NCI-H345 treated with DMSO at 0.1 percent for 48 hours (cell line): ENCODE measurements at regions not wholly inside any gene's neighbourhood (a gene's known extent, or its start where the extent isn't known, plus 50 kb on each side); places are given as distances from the start of the nearest gene placed in this dataset.

Experiments
- DNase-seq: peaks from one replicate; lab custom pipeline; 2025; ENCODE audit not compliant: unreplicated experiment; lab: John Stamatoyannopoulos, UW

- DNase-seq: no peak
Measured at GRCh38 chr2:55973673-55974072, 50.1 kb upstream of the EFEMP1 start.

DNA sequence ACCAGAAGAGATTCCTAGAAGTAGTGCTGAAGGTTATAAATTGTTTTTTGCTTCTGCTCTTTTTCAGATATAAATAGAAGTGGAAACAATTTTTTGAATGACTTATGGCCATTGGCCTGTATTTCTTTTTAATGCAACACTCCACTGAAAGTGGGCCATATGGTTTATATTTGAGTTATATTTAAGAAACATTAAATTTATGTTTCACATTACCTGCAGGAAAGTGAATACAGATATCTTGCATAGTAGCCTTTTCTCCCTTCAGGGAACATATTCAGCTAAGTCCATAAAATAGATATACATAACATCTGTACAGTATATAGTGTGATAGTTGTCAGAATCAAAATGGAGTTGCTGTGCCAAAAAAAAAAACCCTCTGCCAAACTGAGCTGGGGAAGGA, 53.1 kb upstream of the EFEMP1 start:
- no peak for DNase-seq

GRCh38 chr2:55985406-55985805, 61.8 kb upstream of the EFEMP1 start:
- no peak for DNase-seq

DNA sequence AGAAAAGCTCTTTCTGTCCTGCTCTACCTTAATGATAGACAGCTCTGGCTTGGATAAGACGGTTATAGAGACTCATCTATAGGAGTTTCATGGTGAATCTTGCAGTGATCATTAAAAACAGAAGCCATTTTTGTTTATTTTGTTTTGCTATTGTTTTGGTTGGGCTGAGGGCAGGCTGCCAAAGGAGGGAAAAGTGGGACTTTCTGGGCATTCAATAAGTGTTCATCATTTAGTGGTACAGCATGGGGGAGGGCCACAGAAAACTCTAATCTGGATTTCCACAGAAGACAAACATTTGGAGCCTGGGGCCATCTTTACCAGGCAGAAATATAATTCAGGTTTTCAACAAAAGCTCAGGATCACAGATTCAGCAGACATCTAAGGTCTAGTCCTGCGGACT, 62.4 kb upstream of the EFEMP1 start:
- DNase-seq: no peak

DNA sequence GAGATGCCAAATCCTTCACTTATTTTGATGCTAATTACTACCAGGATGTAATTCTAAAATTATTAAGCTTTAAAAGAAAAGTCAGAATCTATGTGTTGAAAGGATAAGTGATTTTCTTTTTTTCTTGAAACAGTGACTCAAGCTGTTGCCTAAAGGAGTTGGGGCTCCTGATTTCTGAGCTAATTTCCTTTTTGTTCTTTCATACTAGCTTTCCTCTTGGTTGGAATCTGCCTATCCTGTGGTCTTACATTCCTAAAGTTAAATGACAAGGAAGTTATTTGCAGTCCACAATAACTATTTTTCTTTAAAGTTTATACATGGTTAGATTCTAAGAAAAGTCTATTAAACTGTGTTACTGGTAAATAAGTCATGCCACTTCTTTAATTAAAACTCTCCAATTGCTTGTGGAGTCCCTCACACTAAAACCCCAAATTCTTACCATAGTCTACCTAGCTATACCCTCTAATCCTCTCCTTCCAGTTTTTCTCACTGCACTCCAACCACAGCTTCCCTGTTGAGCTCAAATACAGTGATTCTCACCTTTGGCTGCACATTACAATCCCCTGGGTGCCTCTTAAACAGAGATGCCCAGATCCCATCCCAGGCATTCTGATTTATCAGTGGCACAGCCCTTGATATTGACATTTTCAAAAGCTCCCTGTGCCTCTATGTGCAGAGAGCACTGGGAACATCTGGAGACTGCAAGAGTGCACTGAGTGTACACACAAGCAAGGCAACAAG, 63.3 kb upstream of the EFEMP1 start:
- DNase-seq: no peak

DNA sequence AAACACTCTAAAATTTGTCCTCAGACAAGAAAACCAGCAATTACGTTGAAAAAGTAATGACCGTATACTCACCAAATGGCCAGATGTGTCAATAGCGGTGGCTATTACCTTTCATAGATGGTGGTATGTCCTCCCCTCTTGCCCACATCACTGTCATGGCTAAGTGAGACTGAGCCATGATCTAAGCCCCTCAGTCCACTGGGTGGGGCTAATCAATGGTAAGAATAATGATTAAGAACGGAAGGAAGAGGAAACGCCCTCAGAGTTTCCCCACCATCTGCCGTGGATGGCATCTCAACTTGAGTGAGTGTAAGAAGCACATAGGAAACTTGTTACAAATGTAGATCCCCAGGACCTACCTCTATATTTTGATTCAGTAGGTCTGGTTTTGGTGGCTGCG, 65.8 kb upstream of the EFEMP1 start:
- no peak for DNase-seq

- DNase-seq: no peak
Measured at GRCh38 chr2:55992455-55992854, 68.9 kb upstream of the EFEMP1 start.

DNA sequence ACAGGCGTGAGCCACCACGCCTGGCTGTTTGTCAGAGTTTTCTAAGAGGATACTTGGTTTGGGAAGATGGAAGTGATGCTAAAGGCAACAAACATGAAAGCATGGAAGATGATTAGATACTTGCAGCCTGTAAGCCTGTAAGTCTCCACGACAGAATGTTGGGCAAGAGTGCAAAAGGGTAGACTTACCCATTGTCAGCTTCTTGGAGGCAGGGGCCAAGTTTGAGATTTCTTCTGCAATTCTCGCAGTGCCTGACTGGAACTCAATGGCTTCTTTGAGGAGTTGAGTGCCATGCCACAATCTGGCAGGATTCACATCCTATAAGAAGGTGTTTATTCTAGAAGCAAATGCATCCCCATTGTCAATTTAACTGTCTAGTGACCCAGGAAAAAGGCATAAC, 70.1 kb upstream of the EFEMP1 start:
- DNase-seq: no peak

DNA sequence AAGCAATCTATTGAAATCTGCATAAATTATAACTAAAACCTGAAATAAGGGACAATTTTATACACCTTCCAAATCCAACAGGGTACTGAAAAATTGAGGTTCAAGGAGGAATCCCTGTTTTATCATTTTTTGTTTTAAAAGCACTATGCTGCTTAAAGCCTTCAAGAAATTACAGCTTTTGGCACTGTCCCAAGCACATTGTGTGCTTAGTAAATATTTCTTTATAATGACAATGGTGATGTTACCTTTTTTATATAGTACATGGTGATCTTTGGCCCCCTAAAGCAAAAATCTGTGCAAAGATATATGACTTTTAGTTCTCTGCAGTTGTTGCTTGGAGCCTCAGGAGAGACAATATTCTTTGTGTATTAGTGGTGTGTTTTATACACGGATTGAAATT, 71.6 kb upstream of the EFEMP1 start:
- no peak for DNase-seq

GRCh38 chr2:55995902-55996301, 72.3 kb upstream of the EFEMP1 start:
- no peak for DNase-seq

DNA sequence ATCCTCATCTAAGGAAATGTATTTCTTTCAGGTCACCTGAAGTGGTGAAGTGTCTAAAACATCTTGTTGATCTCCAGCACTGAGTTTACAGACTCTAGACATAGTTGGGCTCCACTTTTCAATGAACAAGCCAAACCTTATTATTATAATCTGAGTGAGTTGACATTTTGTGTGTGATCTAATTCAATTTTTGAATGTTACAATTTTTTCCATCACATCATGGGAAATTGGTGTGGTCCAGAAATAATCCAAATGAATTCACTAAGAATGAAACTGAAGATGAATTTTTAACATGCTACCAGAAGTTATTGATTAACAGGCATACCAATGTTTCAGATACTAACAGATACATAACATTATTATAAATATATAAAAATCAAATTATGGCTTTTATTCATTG, 75.6 kb upstream of the EFEMP1 start:
- DNase-seq: no peak

DNA sequence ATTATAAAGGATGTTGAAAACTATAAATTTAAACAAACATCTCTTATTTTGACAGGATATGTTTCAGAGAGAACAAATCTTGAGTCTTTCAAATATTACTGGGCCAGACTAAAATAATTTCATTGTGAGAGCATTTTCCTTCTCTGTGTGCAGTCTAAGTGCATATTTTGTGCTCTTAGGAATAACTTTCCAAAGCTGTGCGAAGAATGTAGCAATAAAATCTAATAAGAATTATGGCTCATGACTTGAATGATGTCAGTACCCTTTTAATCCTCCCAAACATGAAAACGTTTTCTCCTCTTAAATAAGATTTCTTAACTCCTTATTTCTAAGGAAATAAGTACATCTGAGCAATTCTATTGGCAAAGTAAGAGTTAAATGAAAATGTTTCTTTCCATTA, 76.2 kb upstream of the EFEMP1 start:
- DNase-seq: no peak

DNA sequence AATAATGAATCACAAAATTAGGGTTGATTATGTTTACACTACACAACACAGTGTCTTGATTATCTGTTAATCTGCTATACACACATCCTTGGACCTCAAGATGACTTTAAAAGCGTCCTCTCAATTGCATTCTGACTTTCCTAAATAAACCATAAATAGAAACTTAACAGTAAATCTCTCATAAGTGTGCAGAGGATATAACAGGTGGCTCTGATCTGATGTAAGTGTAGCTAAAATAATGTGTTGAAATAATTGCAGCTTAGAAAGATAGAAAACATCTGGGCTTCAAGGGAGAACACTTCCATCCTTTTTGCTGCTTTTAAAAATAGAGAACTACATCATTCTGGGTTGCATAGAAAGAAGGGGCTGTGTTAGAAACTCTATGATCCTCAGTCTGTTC, 78.4 kb upstream of the EFEMP1 start:
- no peak for DNase-seq

DNA sequence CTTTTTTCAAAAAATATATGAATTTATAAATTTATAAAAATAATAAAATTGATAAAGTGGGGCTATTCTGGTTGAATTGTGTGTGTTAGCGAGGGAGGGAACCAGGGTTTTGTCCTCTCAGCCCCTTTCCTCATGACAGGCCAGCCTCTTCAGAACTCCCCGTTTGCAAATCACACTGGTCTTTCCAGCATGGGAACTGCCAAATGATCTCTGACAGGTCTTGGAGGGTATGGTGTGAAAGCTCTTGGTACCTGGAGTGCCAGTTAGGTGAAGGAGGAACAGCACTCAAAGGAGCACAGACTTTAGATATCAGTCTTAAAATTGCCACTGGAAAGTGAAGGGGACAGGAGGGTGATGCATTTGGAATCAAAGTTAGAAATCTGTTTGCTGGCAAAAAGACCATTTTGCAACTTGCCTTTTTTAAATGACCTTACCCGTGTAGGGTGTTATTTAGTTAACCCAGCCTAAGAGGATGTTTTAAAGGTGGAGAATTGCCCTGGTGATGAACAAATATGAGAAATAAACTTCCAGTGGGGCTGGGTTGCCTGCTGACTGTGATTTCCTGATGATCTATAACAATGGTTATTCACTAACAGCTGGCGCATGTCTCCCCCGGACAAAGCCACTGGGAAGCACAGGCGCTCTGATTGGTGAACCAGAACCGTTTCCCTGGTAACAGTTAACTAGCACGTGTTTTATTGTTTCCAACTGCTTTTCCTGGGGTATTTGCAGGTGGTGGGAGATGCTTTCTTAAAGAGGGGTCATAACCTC, 85.3 kb upstream of the EFEMP1 start:
- DNase-seq: peak; percentile 88

DNA sequence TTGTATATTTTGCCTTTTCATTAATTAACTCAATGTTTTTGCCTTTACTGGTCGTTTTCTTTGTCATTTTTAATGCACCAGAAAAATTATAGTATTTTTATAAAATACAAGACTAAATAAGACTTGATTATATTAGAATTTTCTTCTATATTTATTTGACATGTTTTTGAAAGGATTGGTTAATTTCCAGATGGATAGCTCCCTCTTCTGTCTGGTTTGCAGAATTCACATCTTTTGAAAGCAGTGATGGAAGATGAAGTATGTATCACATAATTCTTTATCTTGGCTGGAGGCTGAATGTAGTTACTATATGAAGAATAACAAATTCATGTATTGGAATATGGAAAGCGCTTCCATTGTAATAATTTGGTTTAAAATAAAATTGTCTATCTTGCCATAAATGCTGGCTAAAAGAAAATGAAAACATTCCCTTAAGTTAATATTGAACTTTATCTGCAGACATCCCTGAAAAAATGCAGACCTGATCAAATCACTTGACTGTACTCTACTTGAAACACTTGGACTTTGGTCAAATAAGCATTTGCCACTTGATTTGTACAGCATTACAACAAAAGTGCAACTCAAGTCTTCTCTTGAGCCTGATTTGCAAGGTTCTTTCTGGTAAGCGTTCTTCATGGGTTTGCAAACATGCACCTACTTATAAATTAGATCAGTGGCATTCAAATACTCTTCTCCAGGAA, 86.3 kb upstream of the EFEMP1 start:
- DNase-seq: peak; percentile 47

DNA sequence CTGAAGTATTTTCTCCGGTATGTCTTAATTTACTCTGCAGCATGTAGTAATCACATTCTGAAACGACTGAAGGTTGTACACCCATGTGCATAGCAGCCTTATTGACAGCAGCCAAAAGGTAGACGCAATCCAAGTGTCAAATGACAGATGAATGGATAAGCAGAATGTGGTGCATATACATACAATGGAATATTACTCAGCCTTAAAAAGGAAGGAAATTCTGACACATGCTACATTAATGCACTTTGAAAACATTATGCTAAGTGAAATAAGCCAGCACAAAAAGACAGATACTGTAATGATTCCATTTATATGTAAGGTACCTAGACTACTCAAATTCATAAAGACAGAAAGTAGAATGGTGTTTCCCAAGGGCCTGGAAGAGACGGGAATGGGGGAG, 88.0 kb upstream of the EFEMP1 start:
- DNase-seq: no peak

GRCh38 chr2:56012221-56012765, 88.7 kb upstream of the EFEMP1 start:
- DNase-seq: no peak

DNA sequence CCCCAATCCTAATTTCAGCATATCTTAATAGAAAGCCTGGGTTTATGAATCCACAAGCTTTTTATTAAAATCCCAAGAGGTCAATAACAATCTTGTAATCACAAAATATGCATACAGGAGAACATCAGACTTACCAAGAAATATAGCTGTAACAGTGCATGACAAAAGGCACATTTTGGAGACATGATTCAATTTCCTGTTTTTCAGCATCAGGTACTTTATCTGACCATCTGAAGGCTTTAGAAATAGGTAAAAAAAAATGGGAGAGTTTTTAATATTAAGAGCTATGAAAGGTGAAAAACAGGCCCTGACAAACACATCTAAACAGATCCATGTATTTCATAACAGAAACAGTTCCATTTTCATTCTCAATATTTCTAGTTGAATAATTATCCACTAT, 89.9 kb upstream of the EFEMP1 start:
- no peak for DNase-seq

GRCh38 chr2:56014046-56014730, 90.6 kb upstream of the EFEMP1 start:
- DNase-seq: peak; percentile 92

- DNase-seq: peak; percentile 74
Measured at GRCh38 chr2:56015711-56016115, 92.1 kb upstream of the EFEMP1 start.

DNA sequence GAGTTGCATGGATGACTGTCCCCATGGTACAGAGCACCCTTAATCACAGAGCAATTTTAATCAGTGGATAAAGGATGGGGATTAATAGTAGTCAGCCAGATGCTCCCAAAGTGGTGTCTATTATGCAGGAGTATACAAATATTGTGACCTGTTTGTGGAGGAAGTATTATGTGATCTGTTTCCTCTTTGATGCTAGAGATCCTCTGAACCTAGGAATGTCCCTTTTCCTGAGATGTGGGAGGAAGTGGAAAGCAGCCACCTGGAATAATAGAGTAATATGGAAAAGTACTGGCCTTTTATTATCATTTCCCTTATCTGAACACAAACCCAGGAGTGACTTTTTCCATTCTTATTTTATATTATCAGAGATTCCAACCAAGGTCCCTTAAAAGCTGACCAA, 94.2 kb upstream of the EFEMP1 start:
- peak; percentile 45 for DNase-seq
